NCI-H345 (cell line): ENCODE measurements at regions not wholly inside any gene's neighbourhood (a gene's known extent, or its start where the extent isn't known, plus 50 kb on each side); places are given as distances from the start of the nearest gene placed in this dataset.

Experiments used
- DNase-seq: peaks from one replicate; lab custom pipeline; 2025; lab: John Stamatoyannopoulos, UW

GRCh38 chr2:200216310-200216709, 90.2 kb upstream of the SPATS2L start:
- DNase-seq = no peak

GRCh38 chr2:200217320-200217719, 89.2 kb upstream of the SPATS2L start:
- DNase-seq = no peak

DNA sequence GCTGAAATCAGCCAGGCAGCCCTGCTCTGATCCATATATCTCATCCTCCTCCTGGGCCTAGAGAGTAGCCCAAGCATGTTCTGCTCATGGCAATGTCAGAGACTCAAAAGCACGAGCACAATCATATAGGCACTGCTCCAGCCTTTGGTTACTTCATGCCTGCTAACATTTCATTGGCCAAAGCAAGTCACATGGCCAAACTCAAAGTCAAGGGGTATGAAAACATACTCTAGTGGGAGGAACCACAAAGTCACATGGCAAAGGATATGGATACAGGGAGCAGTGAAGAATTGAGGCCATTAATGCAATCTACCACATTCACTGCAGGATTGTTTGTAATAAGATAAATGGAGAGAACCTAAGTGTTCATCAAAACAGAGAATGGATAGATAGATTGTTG, 87.8 kb upstream of the SPATS2L start:
- DNase-seq = no peak

DNA sequence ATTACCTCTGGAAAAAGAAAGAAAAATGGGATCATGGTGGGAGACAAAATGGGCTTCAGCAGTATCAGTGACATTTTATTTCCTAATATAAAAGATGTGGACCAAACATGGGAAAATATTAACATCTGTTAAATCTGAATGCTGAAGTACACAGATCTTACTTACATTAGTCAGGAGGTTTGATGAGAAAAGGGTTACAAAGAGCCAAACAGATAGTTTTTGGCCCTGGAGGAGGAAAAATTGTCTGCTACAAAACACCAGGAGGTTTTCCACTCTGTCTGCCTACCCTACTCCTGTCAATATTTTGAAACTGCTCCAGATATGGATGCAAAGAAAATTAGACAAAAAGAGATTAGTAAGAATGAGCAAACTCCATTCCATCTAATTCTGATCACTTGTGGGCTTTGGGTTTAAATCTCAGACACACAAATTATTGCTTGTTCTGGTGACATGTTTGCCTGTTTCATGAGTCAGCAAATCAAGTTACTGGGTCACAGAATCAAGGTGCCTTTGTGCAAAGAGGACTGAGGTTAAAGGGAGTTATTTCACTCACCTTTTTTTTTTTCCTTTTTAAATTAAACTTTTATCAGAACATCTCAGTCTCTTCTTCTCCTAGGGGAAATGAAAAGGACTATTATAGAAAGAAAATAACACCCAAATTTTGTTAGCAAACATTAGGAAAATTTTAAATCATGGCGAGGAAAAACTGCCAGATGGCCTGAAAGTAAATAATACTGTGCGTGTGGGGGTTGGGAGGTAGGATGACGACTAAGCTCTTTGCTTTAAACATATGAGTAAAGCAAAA, 87.0 kb upstream of the SPATS2L start:
- DNase-seq = no peak

DNA sequence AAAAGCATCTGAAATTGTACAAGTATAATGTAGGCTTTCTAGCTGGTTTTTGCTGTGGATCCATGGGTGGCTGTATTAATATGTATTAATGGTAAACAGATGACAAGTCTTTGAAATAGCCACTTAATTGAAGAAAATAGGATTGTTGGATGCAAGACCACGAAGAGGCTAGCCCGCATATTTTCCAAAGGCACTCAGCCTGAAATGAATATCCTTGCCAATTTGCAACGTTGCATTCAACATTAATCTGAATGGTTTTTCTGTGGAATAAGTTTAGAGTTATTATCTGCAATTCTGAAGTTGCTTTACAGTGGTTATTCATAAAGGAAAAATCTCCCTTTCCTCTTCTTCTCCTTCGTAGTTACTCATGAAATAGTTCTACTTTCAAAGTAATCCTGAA, 86.2 kb upstream of the SPATS2L start:
- DNase-seq = no peak

DNA sequence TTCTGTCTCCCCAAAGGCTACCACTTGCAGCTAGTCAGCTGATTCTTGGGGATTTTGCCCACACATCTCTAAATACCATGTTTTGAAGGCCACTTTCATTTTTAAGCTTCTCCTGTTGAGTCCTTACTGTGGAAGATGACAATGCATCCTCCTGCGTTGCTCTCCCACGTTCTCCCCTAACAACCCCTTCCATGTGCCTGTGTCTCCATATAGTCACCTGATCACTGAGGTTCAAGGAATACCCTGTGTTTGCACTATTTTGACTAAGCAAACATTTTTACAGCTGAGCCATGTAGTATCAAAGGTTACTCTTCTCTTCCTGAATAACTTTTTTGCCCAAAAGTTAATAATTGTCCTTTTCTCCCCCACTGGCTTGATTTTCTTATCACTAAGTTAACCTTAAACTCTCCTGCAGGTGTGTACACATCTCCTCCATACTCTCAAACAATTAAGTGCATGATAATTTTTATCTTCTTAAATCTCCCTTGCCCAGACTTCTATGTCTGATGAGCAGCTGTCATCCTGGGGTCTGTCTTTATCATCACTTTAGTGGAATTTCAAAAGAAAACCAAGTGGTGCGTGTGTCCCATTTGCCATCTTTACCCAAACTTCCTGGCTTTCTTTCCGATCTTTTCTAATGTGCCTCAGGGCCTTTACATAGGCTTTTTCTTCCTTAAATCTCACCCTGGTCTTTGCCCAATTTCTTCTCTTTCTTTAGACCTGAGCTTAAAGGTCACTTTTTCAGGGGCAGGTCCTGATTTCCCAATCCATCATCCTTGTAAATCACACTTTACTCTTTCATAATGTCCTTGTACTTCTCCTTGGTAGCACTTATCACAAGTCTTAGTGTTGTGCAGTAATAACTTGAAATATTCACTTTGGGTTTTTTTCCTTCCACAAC, 85.2 kb upstream of the SPATS2L start:
- DNase-seq = no peak

DNA sequence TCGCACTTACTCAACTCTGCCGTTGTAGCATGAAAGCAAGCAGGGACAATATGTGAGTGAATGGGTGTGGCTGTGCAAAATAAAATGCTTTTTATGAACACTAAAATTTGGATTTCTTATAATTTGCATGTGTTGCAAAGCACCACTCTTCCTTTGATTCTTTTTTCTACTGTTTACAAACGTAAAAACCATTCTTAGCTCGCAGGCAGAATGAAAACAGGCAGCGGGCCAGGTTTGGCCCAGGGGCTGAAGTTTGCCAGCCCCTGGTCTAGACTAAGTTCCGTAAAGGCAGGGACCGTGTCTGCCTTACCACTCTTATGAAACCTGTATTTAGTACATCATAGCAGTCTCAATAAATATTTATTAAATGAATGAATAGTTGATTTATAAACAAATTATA, 83.7 kb upstream of the SPATS2L start:
- DNase-seq = no peak

DNA sequence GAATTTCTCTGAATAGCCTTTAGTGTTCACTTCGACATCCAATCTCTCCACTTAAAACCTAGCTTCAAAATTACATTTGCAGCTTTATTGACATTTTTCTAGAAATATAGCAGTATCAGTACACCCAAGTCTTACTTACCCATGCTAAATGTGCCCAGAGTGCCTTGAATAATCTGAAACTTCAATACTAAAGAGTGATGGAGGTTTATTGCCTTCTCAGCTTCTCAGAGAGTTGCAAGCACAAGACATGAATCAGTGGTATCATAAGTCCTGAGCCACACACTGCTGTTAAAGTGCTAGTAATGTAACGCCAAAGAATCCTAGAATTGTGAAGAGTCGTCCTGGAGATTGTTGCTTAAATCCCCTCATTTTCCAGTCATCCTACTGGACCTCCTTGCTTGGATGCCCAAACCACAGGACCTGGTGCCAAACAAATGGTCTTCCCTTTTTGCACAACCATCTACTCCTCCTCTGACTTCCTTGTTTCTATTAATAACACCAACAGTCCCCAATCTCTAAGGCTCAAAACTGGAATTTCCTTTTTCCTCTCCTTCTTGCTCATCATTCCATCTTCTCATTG, 83.2 kb upstream of the SPATS2L start:
- DNase-seq = no peak

- DNase-seq = no peak
These were observed 80.5 kb upstream of the SPATS2L start for GRCh38 chr2:200225951-200226350.

DNA sequence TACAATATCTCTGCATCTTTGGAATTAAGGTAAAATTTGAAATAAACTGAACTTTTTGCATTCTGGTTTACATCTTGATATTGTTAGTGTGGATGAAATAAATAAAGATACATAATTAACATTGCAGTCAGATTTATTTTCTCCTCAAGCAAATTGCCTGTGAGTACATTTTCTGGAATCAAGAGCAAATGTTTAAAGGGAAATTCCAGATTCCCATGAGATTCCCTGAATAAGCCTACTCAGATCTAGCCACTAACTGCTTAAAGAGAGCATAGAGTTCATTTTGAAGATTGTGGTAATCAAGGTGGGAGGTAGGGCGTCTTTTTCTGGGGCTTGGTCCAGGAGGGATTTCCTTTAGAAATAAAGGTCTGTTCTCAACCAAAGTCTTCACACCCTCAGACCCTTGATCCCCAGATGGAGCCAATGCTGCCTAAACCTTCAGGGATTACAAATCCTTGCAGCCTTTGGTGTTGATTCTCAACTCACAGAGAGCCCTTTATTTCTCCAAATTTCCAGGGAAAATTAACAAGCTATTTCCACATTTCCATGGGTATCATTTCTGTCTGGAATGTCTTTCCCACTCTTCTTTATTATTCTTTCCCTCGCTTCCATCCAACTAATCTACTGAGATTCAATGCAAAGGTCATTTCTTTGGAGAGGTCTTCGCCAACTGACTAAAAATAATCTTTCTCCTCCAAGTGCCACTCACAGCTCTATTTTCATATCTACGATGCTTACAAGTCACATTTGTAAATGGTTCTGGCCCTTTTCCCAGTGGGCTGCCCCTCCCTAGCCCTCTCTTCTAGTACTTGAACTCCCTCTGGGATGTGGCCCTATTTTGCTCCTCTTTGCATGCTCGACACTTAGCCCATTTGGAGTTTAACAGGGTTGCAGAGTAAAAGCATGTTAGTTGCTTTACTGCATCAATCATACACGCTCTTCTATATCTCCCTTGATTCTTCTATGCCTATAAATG, 79.8 kb upstream of the SPATS2L start:
- DNase-seq = no peak

GRCh38 chr2:200230716-200231115, 75.8 kb upstream of the SPATS2L start:
- no peak for DNase-seq

- DNase-seq = no peak
These were observed 71.0 kb upstream of the SPATS2L start for GRCh38 chr2:200235533-200235932.

GRCh38 chr2:200239216-200239615, 67.3 kb upstream of the SPATS2L start:
- no peak for DNase-seq

DNA sequence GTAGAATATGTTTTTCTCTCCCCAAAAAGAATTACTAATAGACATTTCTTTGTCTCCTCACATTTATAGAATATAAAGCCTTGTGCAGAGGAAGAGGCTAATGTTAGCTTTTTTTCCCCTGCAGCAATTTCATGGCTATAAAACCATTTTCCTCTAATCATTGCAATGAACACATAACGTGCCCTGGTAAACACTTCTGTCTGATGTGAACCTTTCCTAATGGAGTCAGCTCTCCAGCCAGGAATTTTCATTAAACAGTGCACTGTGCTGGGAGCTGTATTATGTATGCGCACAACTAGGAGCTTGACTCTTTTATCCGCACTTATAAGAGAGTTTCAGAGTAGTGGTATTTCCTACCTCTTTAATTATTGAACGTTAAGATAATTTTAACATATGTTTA, 63.9 kb upstream of the SPATS2L start:
- no peak for DNase-seq

GRCh38 chr2:200243441-200243840, 63.1 kb upstream of the SPATS2L start:
- DNase-seq = no peak

DNA sequence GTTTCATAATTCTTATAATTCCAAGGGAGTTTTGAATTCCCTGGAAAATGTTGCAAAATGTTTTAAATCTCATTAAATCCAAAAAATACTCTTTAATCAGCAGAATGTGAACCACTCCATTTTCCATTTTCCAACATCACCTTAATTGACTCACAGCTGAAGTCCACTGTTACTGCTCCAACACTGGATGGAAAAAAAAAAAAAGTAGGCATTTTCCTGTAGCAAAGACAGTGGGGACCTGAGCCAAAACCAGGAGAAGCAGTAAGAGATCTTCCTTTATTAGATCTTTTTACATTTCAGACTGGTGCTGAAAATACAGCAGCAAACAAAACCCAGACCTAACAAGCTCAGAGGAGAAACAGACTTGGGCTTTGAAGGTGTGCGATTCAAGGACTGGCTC, 62.4 kb upstream of the SPATS2L start:
- DNase-seq = no peak

DNA sequence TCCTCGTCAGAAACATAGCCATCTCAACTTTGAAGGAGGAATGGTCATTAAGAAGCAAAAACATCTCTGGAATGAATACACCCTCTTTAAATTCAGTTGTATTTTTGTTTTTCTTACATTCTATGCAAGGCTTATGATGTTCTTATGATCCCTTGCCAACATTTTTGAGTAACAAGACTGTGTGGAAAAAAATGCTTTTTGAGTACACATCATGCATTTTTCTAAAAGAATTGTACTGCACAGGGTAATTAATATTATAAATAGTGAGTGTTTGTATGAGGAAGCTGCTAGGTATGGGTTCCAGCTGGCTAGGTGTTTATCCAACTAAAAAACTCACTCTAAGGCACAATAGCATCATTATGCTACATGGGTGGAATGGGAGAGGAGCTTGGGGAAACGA, 59.0 kb upstream of the SPATS2L start:
- no peak for DNase-seq

- DNase-seq = no peak
These were observed 54.0 kb upstream of the SPATS2L start for GRCh38 chr2:200252265-200253067.

DNA sequence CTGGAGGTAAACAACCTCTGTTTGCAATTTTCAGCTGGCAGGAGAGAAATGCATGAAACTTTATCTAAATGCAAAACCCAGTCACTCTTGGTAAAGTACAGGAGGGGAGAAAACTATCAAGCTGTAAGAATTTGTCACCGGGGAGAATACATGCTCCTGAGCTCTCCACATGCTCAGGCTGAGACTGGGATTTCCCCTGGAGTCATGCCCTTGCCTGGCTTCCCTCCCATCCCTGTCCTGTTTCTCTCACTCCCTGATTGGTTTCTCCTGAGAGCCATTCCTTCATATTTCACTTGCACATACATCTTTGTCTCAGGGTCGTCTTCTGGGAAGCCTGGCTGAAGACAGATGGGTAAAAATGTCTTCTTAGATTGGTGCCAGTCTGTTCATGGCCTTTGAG, 52.9 kb upstream of the SPATS2L start:
- DNase-seq = no peak

DNA sequence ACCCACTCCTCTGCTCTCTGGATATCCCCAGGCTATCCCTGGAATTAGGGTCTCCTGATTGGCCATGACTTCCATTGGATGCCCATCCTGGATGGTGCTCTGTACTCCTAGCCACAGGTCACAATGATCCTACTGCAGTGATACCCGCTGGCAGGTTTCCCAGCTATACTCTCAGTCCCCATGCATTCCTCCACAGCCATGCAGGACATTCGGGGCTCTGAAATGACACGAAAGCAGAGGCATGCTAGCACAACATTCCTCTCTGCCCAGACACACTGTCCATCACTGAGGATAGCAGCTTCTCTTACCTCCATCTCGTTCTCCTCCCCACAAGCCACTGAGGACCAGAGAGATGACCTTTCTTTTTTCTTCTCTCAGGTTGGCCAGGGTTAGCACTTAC, 51.7 kb upstream of the SPATS2L start:
- no peak for DNase-seq

DNA sequence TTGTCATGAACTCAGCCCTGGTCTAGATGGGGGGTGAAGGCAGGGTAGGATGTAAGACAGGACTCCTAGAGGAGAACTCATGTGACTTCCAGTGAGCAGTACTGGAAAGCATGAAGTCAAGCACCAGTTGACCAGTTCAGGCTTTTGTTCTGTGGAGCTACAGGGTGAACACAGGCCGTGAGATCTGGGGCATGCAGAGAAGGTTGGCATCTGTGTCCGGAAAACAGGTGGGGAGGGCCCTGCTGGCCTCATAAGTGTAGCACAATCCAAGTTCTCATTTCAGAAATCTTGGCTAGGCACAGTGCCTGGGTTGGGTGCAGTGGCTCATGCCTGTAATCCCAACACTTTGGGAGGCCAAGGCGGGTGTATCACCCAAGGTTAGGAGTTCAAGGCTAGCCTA, 50.9 kb upstream of the SPATS2L start:
- DNase-seq = no peak
